AG09309 (cell line): ENCODE measurements at regions not wholly inside any gene's neighbourhood (a gene's known extent, or its start where the extent isn't known, plus 50 kb on each side); places are given as distances from the start of the nearest gene placed in this dataset.
"Not testable (repeated sequence)": the region's sequence is repeated elsewhere in the genome, so short reads cannot be mapped to it uniquely, and the experiment has no call there.

Experiments
- DNase-seq: peaks from one replicate; pipeline ENCODE4 v3.0.0-alpha.2; 2010; ENCODE audit warnings: low read depth
- H3K4me3 ChIP-seq: 2 replicates; pipeline ENCODE4 v1.5.1; 2011; ENCODE audit warnings: mild to moderate bottlenecking, low read depth, low read length, moderate library complexity; ENCODE audit not compliant: control insufficient read depth
- CTCF ChIP-seq: IDR thresholded peaks from 2 replicates; pipeline ENCODE4 v1.5.1; 2011; ENCODE audit warnings: mild to moderate bottlenecking, low read depth, low read length, inconsistent platforms; ENCODE audit not compliant: insufficient read depth, control insufficient read depth; ENCODE audit errors: missing control alignments

- peak; percentile 37 for TF ChIP-seq CTCF
- H3K4me3 ChIP-seq, DNase-seq: not testable (repeated sequence)
Observed at GRCh38 chr17:20848869-20849443, 193.9 kb downstream of the USP22 start.

GRCh38 chr17:20851591-20852238 is 191.1 kb downstream of the USP22 start:
- not testable (repeated sequence) for DNase-seq, H3K4me3 ChIP-seq

GRCh38 chr17:20852239-20852989 is 190.4 kb downstream of the USP22 start:
- no peak for TF ChIP-seq CTCF
- H3K4me3 ChIP-seq, result no peak overlapping the region
- no peak for DNase-seq

- H3K4me3 ChIP-seq, result no peak overlapping the region
Observed at GRCh38 chr17:20852990-20853370, 189.8 kb downstream of the USP22 start.

GRCh38 chr17:20855910-20856470 is 186.8 kb downstream of the USP22 start:
- DNase-seq, result not testable (repeated sequence)

More at GRCh38 chr17:20852990-20853370, 189.8 kb downstream of the USP22 start:
- DNase-seq, result no peak
- no peak for TF ChIP-seq CTCF

GRCh38 chr17:20866444-20867209 is 176.2 kb downstream of the USP22 start:
- not testable (repeated sequence) for DNase-seq, H3K4me3 ChIP-seq

More at GRCh38 chr17:20855910-20856470, 186.8 kb downstream of the USP22 start:
- H3K4me3 ChIP-seq, result not testable (repeated sequence)

- H3K4me3 ChIP-seq, DNase-seq: not testable (repeated sequence)
Observed at GRCh38 chr17:20867436-20867937, 175.3 kb downstream of the USP22 start.

- not testable (repeated sequence) for DNase-seq, H3K4me3 ChIP-seq
Observed at GRCh38 chr17:20867938-20868661, 174.7 kb downstream of the USP22 start.

- H3K4me3 ChIP-seq, DNase-seq: not testable (repeated sequence)
Observed at GRCh38 chr17:20868662-20869007, 174.2 kb downstream of the USP22 start.

GRCh38 chr17:20873173-20873572 is 169.6 kb downstream of the USP22 start:
- not testable (repeated sequence) for DNase-seq, H3K4me3 ChIP-seq

GRCh38 chr17:20873688-20874328 is 169.0 kb downstream of the USP22 start:
- DNase-seq, H3K4me3 ChIP-seq: not testable (repeated sequence)

GRCh38 chr17:20877384-20877783 is 165.4 kb downstream of the USP22 start:
- not testable (repeated sequence) for DNase-seq, H3K4me3 ChIP-seq
